ENCODE measurements at regions not wholly inside any gene's neighbourhood (a gene's known extent, or its start where the extent isn't known, plus 50 kb on each side); places are given as distances from the start of the nearest gene placed in this dataset.

DNA sequence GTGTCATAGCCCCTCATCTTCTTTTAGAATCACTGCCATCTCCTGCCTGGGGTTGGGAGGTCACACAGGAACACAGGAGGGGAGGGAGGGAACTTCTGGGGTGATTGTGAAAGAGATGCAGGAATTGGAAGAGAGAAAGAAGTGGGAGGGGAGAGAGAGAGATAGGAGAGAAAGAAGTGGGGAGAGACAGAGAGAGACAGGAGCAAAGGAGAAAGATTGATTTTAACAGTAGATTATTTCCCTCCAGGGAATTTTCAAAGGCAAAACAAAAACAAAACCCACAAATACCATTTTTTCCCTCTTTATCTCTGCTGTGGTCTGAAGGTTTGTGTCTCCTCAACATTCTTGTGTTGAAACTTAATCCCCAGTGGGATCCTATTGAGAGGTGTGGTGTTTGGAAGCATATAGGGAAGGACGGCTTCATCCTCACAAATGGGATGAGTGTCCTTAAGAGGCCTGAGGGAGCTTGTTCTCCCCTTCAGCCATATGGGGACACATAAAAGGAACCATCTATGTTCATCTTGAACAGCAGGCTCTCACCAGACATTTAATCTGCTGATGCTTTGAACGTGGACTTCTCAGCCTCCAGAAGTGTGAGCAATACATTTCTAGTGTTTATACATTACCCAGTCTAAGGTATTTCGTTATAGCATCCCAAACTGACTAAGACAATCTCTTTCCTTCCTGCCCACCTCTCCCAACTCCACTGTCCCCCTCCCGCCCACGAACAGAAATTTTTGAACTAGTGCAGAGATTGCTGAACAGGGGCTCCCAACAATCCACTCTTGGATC is 134.9 kb upstream of the MAX start:
- TF ChIP-seq YY1 (IDR thresholded peaks at IDR 0.05; ENCODE audit: low read depth) (no peak), FOXJ3 (CRISPR knock-in tag; IDR thresholded peaks at IDR 0.05) (no peak), CTCF (IDR thresholded peaks at IDR 0.05) (no peak), MEF2A (IDR thresholded peaks at IDR 0.05; ENCODE audit: borderline replicate concordance, low read depth) (no peak), USF1 (IDR thresholded peaks at IDR 0.05; ENCODE audit: borderline replicate concordance, low read depth) (no peak), TAF1 (IDR thresholded peaks at IDR 0.05; ENCODE audit: borderline replicate concordance, low read depth, low read length) (no peak), EZH2phosphoT487 (IDR thresholded peaks at IDR 0.05; ENCODE audit: borderline replicate concordance, low read depth) (no peak), RFX5 (IDR thresholded peaks at IDR 0.05; ENCODE audit: low read length) (no peak)
- TF ChIP-seq, protein P1, sequence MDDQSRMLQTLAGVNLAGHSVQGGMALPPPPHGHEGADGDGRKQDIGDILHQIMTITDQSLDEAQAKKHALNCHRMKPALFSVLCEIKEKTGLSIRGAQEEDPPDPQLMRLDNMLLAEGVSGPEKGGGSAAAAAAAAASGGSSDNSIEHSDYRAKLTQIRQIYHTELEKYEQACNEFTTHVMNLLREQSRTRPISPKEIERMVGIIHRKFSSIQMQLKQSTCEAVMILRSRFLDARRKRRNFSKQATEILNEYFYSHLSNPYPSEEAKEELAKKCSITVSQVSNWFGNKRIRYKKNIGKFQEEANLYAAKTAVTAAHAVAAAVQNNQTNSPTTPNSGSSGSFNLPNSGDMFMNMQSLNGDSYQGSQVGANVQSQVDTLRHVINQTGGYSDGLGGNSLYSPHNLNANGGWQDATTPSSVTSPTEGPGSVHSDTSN (IDR thresholded peaks at IDR 0.05) = no peak

Measured in SK-N-SH (cell line).